ENCODE measurements at regions not wholly inside any gene's neighbourhood (a gene's known extent, or its start where the extent isn't known, plus 50 kb on each side); places are given as distances from the start of the nearest gene placed in this dataset.

DNA sequence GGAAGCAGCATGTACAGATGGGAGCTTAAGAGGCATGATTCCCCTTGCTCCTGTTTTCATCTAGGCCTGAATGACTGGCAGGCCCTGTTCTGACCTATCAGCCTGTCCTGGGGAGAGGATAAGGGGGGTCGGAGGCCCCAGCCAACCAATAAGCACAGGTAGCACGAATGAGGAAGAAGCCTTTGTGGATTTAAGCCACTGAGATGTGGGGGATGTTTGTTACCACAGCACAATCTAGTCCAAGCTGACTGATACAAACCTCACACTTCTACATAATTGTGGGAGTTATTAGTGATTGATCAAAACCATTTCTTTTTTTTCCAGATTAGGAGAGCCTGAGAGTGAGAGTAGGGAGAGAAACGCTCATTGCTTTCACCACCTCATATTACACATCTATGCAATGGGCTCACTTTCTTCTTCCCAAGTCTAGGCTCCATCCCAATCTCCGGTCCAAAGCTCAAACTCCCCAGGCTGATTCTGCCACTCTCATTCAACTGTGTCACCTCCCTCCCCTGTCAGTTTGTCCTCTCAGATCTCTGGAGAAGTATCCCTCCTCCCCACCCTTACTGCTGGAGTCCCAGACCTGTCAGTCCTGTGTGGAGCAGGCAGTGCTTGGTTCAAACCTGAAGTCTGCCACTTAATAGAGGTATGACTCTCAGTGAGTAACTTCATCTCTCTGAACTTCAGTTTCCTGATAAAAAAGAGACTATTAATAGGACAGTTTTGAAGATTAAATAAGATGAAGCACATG lies 220.5 kb downstream of the PTPRU start:
- TF ChIP-seq CTCF (IDR thresholded peaks at IDR 0.05 in 8 of 11, conservative IDR thresholded peaks at IDR 0.05 in 3 of 11), result no peak
- no peak for TF ChIP-seq POLR2A (IDR thresholded peaks at IDR 0.05)
- no peak for TF ChIP-seq POLR2AphosphoS5 (IDR thresholded peaks at IDR 0.05)

All from spleen (tissue), 7 donors.